ENCODE measurements at regions not wholly inside any gene's neighbourhood (a gene's known extent, or its start where the extent isn't known, plus 50 kb on each side); places are given as distances from the start of the nearest gene placed in this dataset.

GRCh38 chr10:33800986-33801385 is 466.5 kb upstream of the NRP1 start:
- Histone ChIP-seq H4K20me1 (ENCODE audit: insufficient read depth, low read length) (no peaks in the 10 kb centered on the region), H3K4me2 (ENCODE audit: insufficient read depth, low read length) (no peak overlapping the region), H3K79me2 (ENCODE audit: insufficient read depth, low read length) (no peaks in the 10 kb centered on the region), H2AFZ (ENCODE audit: low read length) (no peak overlapping the region), H3K27me3 (ENCODE audit: insufficient read depth, low read length) (no peaks in the 10 kb centered on the region), H3K9me3 (ENCODE audit: low read depth, low read length) (no peaks in the 10 kb centered on the region), H3K4me1 (ENCODE audit: insufficient read depth, low read length) (peaks cover 14% of the 10 kb centered on the region), H3K27ac (ENCODE audit: low read depth, low read length) (no peak overlapping the region), H3K4me3 (ENCODE audit: insufficient read depth, low read length) (no peak overlapping the region), H3K36me3 (ENCODE audit: insufficient read depth, low read length) (no peaks in the 10 kb centered on the region)
- TF ChIP-seq, protein P1, sequence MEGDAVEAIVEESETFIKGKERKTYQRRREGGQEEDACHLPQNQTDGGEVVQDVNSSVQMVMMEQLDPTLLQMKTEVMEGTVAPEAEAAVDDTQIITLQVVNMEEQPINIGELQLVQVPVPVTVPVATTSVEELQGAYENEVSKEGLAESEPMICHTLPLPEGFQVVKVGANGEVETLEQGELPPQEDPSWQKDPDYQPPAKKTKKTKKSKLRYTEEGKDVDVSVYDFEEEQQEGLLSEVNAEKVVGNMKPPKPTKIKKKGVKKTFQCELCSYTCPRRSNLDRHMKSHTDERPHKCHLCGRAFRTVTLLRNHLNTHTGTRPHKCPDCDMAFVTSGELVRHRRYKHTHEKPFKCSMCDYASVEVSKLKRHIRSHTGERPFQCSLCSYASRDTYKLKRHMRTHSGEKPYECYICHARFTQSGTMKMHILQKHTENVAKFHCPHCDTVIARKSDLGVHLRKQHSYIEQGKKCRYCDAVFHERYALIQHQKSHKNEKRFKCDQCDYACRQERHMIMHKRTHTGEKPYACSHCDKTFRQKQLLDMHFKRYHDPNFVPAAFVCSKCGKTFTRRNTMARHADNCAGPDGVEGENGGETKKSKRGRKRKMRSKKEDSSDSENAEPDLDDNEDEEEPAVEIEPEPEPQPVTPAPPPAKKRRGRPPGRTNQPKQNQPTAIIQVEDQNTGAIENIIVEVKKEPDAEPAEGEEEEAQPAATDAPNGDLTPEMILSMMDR (IDR thresholded peaks at IDR 0.05; ENCODE audit: extremely low read depth, low read depth, low read length), result no peak
- no peak for DNase-seq (ENCODE audit: insufficient read length, low spot score, missing footprints)

- no peaks in the 10 kb centered on the region for H3K36me3 ChIP-seq (ENCODE audit: insufficient read depth, low read length)
- no peaks in the 10 kb centered on the region for H3K9me3 ChIP-seq (ENCODE audit: low read depth, low read length)
- H3K27me3 ChIP-seq (ENCODE audit: insufficient read depth, low read length), result no peaks in the 10 kb centered on the region
- peaks cover 14% of the 10 kb centered on the region for H3K4me1 ChIP-seq (ENCODE audit: insufficient read depth, low read length)
- TF ChIP-seq, protein P1 (IDR thresholded peaks at IDR 0.05; ENCODE audit: extremely low read depth, low read depth, low read length), result no peak
- H3K4me2 ChIP-seq (ENCODE audit: insufficient read depth, low read length), result no peak overlapping the region
- no peak overlapping the region for H3K4me3 ChIP-seq (ENCODE audit: insufficient read depth, low read length)
- no peak overlapping the region for H2AFZ ChIP-seq (ENCODE audit: low read length)
- H3K27ac ChIP-seq (ENCODE audit: low read depth, low read length), result no peak overlapping the region
- H4K20me1 ChIP-seq (ENCODE audit: insufficient read depth, low read length), result no peaks in the 10 kb centered on the region
- DNase-seq (ENCODE audit: insufficient read length, low spot score, missing footprints), result no peak
- H3K79me2 ChIP-seq (ENCODE audit: insufficient read depth, low read length), result no peaks in the 10 kb centered on the region
These were observed 466.1 kb upstream of the NRP1 start for GRCh38 chr10:33800545-33800944.

DNA sequence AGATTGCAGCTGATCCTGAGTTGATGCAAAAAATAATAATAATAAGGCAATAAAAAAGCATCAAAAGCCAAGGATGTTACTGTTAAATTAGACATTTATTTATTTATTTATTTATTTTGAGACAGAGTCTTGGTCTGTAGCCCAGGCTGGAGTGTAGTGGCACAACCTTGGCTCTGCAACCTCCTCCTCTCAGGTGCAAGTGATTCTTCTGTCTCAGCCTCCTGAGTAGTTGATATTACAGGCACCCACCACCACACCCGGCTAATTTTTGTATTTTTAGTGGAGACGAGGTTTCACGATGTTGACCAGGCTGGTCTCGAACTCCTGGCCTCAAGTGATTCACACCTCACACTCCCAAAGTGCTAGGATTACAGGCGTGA is 465.5 kb upstream of the NRP1 start:
- no peaks in the 10 kb centered on the region for H3K79me2 ChIP-seq (ENCODE audit: insufficient read depth, low read length)
- no peaks in the 10 kb centered on the region for H4K20me1 ChIP-seq (ENCODE audit: insufficient read depth, low read length)
- H3K9me3 ChIP-seq (ENCODE audit: low read depth, low read length), result no peaks in the 10 kb centered on the region
- H3K27ac ChIP-seq (ENCODE audit: low read depth, low read length), result no peak overlapping the region
- no peaks in the 10 kb centered on the region for H3K27me3 ChIP-seq (ENCODE audit: insufficient read depth, low read length)
- TF ChIP-seq, protein P1 (IDR thresholded peaks at IDR 0.05; ENCODE audit: extremely low read depth, low read depth, low read length), result no peak
- no peak overlapping the region for H2AFZ ChIP-seq (ENCODE audit: low read length)
- H3K4me1 ChIP-seq (ENCODE audit: insufficient read depth, low read length), result peaks cover 14% of the 10 kb centered on the region
- DNase-seq (ENCODE audit: insufficient read length, low spot score, missing footprints), result no peak
- H3K4me2 ChIP-seq (ENCODE audit: insufficient read depth, low read length), result no peak overlapping the region
- no peaks in the 10 kb centered on the region for H3K36me3 ChIP-seq (ENCODE audit: insufficient read depth, low read length)
- no peak overlapping the region for H3K4me3 ChIP-seq (ENCODE audit: insufficient read depth, low read length)

- no peaks in the 10 kb centered on the region for H3K79me2 ChIP-seq (ENCODE audit: insufficient read depth, low read length)
- TF ChIP-seq, protein P1 (IDR thresholded peaks at IDR 0.05; ENCODE audit: extremely low read depth, low read depth, low read length), result no peak
- H3K27ac ChIP-seq (ENCODE audit: low read depth, low read length), result no peak overlapping the region
- H2AFZ ChIP-seq (ENCODE audit: low read length), result no peak overlapping the region
- no peaks in the 10 kb centered on the region for H4K20me1 ChIP-seq (ENCODE audit: insufficient read depth, low read length)
- no peak overlapping the region for H3K4me3 ChIP-seq (ENCODE audit: insufficient read depth, low read length)
- DNase-seq (ENCODE audit: insufficient read length, low spot score, missing footprints), result no peak
- no peaks in the 10 kb centered on the region for H3K36me3 ChIP-seq (ENCODE audit: insufficient read depth, low read length)
- H3K4me2 ChIP-seq (ENCODE audit: insufficient read depth, low read length), result no peak overlapping the region
- H3K4me1 ChIP-seq (ENCODE audit: insufficient read depth, low read length), result peaks cover 14% of the 10 kb centered on the region
- no peaks in the 10 kb centered on the region for H3K9me3 ChIP-seq (ENCODE audit: low read depth, low read length)
- no peaks in the 10 kb centered on the region for H3K27me3 ChIP-seq (ENCODE audit: insufficient read depth, low read length)
These were observed 464.9 kb upstream of the NRP1 start for GRCh38 chr10:33799281-33799943.

Measured in osteoblast (primary cell).